Colonic mucosa (tissue), 4 donors: ENCODE measurements at regions not wholly inside any gene's neighbourhood (a gene's known extent, or its start where the extent isn't known, plus 50 kb on each side); places are given as distances from the start of the nearest gene placed in this dataset.

Experiments used
- DNase-seq: peaks from one replicate; pipeline ENCODE4 v3.0.0-alpha.2; 2020
- H3K27ac ChIP-seq: fragments of 200-600 bp; one replicate; pipeline ENCODE4 v1.8.0; 2021
- H3K27me3 ChIP-seq: fragments of 200-600 bp; one replicate; pipeline ENCODE4 v1.8.0; 2021
- H3K36me3 ChIP-seq: fragments of 200-600 bp; one replicate; pipeline ENCODE4 v1.8.0; 2021
- H3K4me1 ChIP-seq: fragments of 200-600 bp; one replicate; pipeline ENCODE4 v1.8.0; 2021; ENCODE audit warnings: mild to moderate bottlenecking
- H3K4me3 ChIP-seq: fragments of 200-600 bp; one replicate; pipeline ENCODE4 v1.8.0; 2021
- H3K9ac ChIP-seq, 2 donors: one replicate each; pipeline ENCODE4 v1.7.0; 2013; ENCODE audit warnings: control low read depth in 2 of 2, low read depth in 2 of 2, low read length in 2 of 2
- H3K9me3 ChIP-seq: fragments of 200-600 bp; one replicate; pipeline ENCODE4 v1.8.0; 2021
- intact Hi-C: fragments of 100-400 bp; cut with DNase I; formaldehyde crosslinking; loops from one replicate; pipeline ENCODE4 v1.14.1; 2022
- TF ChIP-seq, protein P1 (sequence below): fragments of 200-600 bp; IDR thresholded peaks from one replicate; pipeline ENCODE4 v1.8.0; 2022; ENCODE audit warnings: antibody characterized with exemption, mild to moderate bottlenecking
- donor health status: healthy.
- donor health status: DM: no; HTN: no; CAD: no.
- donor health status: DM: no; HTN: no; CAD: no.

DNA sequence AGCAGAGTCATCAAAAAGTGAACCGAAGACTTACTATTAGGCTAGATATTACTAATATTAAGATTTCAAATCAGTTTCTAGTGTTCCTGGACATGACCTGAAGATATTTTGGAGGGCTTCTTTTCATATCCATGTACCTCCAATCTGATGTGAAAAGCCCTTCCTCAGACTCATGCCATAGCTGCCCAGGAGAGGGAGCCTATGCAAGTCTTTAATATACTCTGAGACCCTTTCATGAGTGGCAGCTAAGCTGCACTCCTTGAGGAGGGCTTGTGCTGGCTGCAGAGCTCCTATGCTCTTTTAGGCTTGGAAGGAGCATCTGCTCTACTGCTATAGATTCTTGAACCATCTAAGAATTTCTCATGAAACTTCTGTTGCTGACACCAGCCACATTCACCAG lies 715.3 kb downstream of the OLFM4 start:
- Histone ChIP-seq H3K9me3 (no peaks in the 10 kb centered on the region), H3K4me1 (no peaks in the 10 kb centered on the region), H3K9ac (no peak overlapping the region), H3K27me3 (no peaks in the 10 kb centered on the region), H3K36me3 (no peaks in the 10 kb centered on the region), H3K27ac (no peak overlapping the region), H3K4me3 (no peak overlapping the region)
- TF ChIP-seq, protein P1, sequence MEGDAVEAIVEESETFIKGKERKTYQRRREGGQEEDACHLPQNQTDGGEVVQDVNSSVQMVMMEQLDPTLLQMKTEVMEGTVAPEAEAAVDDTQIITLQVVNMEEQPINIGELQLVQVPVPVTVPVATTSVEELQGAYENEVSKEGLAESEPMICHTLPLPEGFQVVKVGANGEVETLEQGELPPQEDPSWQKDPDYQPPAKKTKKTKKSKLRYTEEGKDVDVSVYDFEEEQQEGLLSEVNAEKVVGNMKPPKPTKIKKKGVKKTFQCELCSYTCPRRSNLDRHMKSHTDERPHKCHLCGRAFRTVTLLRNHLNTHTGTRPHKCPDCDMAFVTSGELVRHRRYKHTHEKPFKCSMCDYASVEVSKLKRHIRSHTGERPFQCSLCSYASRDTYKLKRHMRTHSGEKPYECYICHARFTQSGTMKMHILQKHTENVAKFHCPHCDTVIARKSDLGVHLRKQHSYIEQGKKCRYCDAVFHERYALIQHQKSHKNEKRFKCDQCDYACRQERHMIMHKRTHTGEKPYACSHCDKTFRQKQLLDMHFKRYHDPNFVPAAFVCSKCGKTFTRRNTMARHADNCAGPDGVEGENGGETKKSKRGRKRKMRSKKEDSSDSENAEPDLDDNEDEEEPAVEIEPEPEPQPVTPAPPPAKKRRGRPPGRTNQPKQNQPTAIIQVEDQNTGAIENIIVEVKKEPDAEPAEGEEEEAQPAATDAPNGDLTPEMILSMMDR: no peak
- no peak for DNase-seq
- intact Hi-C loops: no loop called here

DNA sequence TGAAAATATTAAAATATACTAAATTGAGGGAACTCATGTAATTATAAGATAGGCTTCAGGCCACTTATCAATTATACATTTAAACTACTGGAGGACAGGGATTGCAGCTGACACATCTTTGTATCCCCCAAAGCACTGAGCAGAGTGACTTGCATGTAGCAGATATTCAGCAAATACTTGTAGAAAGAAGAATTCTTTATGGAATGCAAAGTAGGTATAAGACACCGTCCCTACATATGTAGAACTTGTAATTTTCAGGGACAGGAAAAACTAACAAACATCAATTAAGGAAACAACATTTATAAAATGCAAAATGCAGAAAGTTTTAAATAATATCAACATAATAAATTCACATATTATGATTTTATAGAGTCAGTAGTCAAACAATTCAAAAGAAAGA lies 719.2 kb downstream of the OLFM4 start:
- H3K4me1 ChIP-seq: no peaks in the 10 kb centered on the region
- no peaks in the 10 kb centered on the region for H3K36me3 ChIP-seq
- H3K27me3 ChIP-seq: no peaks in the 10 kb centered on the region
- H3K9ac ChIP-seq: no peak overlapping the region
- no peak overlapping the region for H3K27ac ChIP-seq
- no peaks in the 10 kb centered on the region for H3K9me3 ChIP-seq
- TF ChIP-seq, protein P1: no peak
- no peak for DNase-seq
- H3K4me3 ChIP-seq: no peak overlapping the region
- intact Hi-C loops: no loop called here

DNA sequence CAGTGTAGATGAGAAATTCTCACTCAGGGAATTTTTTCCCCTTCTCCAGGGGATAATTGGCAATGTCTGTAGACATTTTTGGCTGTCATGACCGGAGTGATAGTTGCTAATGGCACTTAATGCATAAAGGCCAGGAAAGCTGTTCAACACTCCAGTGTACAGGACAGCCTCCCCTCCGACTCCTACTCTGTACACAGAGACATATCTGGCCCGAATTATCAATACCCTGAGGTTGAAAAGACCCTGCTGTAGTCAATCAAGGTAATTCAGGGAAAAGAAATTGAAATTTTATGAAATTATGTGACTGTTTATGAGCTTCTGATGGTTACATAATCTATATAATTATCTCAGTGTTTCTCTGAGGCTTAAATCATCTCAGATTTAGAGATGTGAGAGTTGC lies 720.7 kb downstream of the OLFM4 start:
- Histone ChIP-seq H3K9me3 (no peaks in the 10 kb centered on the region), H3K9ac (no peak overlapping the region), H3K4me1 (no peaks in the 10 kb centered on the region), H3K27me3 (no peaks in the 10 kb centered on the region), H3K4me3 (no peak overlapping the region), H3K36me3 (no peaks in the 10 kb centered on the region), H3K27ac (no peak overlapping the region)
- intact Hi-C loops: no loop called here
- DNase-seq: no peak
- TF ChIP-seq, protein P1: no peak

DNA sequence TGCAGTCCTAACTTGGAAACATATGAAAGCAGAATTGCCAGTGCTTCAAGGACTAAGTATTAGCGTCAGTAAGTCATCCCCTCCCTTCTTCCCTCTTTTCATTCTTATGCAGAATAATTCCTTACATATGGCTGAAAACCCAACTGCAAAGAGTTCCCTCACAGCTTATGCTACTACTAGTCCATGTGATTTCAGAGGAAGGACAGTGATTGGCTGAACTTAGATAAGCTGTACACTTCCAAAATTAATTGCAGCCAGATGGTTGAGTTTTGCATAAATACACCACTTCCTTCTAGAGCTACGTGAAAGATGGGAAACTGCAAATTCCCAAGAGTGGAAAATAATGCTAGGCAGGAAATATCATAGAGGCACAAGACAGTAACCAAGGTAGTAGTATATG lies 730.4 kb downstream of the OLFM4 start:
- TF ChIP-seq, protein P1: no peak
- Histone ChIP-seq H3K27ac (no peak overlapping the region), H3K36me3 (no peaks in the 10 kb centered on the region), H3K9ac (no peak overlapping the region), H3K4me1 (no peaks in the 10 kb centered on the region), H3K4me3 (no peak overlapping the region), H3K9me3 (no peaks in the 10 kb centered on the region), H3K27me3 (no peaks in the 10 kb centered on the region)
- intact Hi-C loops: no loop called here
- no peak for DNase-seq

DNA sequence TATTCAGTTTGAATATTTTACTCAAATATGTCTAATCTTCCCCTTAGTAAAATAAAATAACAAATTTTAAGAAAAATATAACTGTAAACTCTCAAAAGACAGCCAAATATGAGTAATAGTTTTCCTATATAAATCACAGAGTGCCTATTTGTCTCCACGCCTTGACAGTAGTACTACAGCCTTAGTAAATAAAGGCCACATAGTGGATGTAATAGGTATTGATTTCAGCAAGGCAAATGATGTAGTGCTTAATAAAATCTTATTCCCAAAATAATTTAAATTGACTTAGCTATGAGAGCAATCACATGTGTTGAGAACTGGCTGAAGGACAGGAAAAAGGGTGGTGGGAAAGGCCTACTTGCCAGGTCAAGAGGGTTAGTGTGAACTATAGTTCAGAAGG lies 747.2 kb downstream of the OLFM4 start:
- H3K36me3 ChIP-seq: no peaks in the 10 kb centered on the region

More for the DNA sequence above, 747.2 kb downstream of the OLFM4 start:
- Histone ChIP-seq H3K4me3 (no peak overlapping the region), H3K9me3 (no peaks in the 10 kb centered on the region), H3K27ac (no peak overlapping the region), H3K27me3 (no peaks in the 10 kb centered on the region), H3K9ac (no peak overlapping the region), H3K4me1 (no peaks in the 10 kb centered on the region)
- TF ChIP-seq, protein P1: no peak
- intact Hi-C loops: loop anchor here (10.0 kb wide), 1 partner anchor 521 kb away; no protein-coding TSS in a partner anchor
- no peak for DNase-seq
